ENCODE measurements at regions not wholly inside any gene's neighbourhood (a gene's known extent, or its start where the extent isn't known, plus 50 kb on each side); places are given as distances from the start of the nearest gene placed in this dataset.

- DNase-seq = no peak
- peaks cover 15% of the 10 kb centered on the region for H3K4me1 Mint-ChIP-seq (ENCODE audit: low read depth, unreplicated experiment)
- no peak overlapping the region for H3K27ac Mint-ChIP-seq (ENCODE audit: unreplicated experiment)
- TF ChIP-seq CTCF (IDR thresholded peaks at IDR 0.05; ENCODE audit: partially characterized antibody, unreplicated experiment) = no peak
- H3K36me3 Mint-ChIP-seq (ENCODE audit: unreplicated experiment) = no peaks in the 10 kb centered on the region
- H3K27me3 Mint-ChIP-seq (ENCODE audit: unreplicated experiment) = no peaks in the 10 kb centered on the region
- H3K4me3 Mint-ChIP-seq (ENCODE audit: unreplicated experiment) = no peak overlapping the region
- peaks cover 2% of the 10 kb centered on the region for H3K9me3 Mint-ChIP-seq (ENCODE audit: unreplicated experiment)
Measured at GRCh38 chr18:26711756-26712155, 153.8 kb downstream of the AQP4 start.

- Mint-ChIP-seq H3K4me3 (ENCODE audit: unreplicated experiment) (no peak overlapping the region), H3K9me3 (ENCODE audit: unreplicated experiment) (no peaks in the 10 kb centered on the region), H3K27ac (ENCODE audit: unreplicated experiment) (peak overlapping the region; percentile 45), H3K27me3 (ENCODE audit: unreplicated experiment) (no peaks in the 10 kb centered on the region), H3K4me1 (ENCODE audit: low read depth, unreplicated experiment) (peaks cover 14% of the 10 kb centered on the region), H3K36me3 (ENCODE audit: unreplicated experiment) (no peaks in the 10 kb centered on the region)
- DNase-seq = no peak
- TF ChIP-seq CTCF (IDR thresholded peaks at IDR 0.05; ENCODE audit: partially characterized antibody, unreplicated experiment) = no peak
Measured at GRCh38 chr18:26710470-26711096, 154.9 kb downstream of the AQP4 start.

GRCh38 chr18:26709897-26710296, 155.6 kb downstream of the AQP4 start:
- no peak for TF ChIP-seq CTCF (IDR thresholded peaks at IDR 0.05; ENCODE audit: partially characterized antibody, unreplicated experiment)
- Mint-ChIP-seq H3K27ac (ENCODE audit: unreplicated experiment) (peak overlapping the region; percentile 36), H3K9me3 (ENCODE audit: unreplicated experiment) (no peaks in the 10 kb centered on the region), H3K36me3 (ENCODE audit: unreplicated experiment) (no peaks in the 10 kb centered on the region), H3K27me3 (ENCODE audit: unreplicated experiment) (no peaks in the 10 kb centered on the region), H3K4me1 (ENCODE audit: low read depth, unreplicated experiment) (peaks cover 14% of the 10 kb centered on the region), H3K4me3 (ENCODE audit: unreplicated experiment) (no peak overlapping the region)
- DNase-seq = no peak

- H3K9me3 Mint-ChIP-seq (ENCODE audit: unreplicated experiment) = no peaks in the 10 kb centered on the region
- no peak for TF ChIP-seq CTCF (IDR thresholded peaks at IDR 0.05; ENCODE audit: partially characterized antibody, unreplicated experiment)
- peaks cover 14% of the 10 kb centered on the region for H3K4me1 Mint-ChIP-seq (ENCODE audit: low read depth, unreplicated experiment)
- H3K36me3 Mint-ChIP-seq (ENCODE audit: unreplicated experiment) = no peaks in the 10 kb centered on the region
- H3K27me3 Mint-ChIP-seq (ENCODE audit: unreplicated experiment) = no peaks in the 10 kb centered on the region
- peak overlapping the region; percentile 56 for H3K27ac Mint-ChIP-seq (ENCODE audit: unreplicated experiment)
- no peak overlapping the region for H3K4me3 Mint-ChIP-seq (ENCODE audit: unreplicated experiment)
- no peak for DNase-seq
Measured at GRCh38 chr18:26708806-26709716, 156.4 kb downstream of the AQP4 start.

GRCh38 chr18:26706911-26707351, 158.6 kb downstream of the AQP4 start:
- DNase-seq = no peak
- no peak for TF ChIP-seq CTCF (IDR thresholded peaks at IDR 0.05; ENCODE audit: partially characterized antibody, unreplicated experiment)
- H3K27ac Mint-ChIP-seq (ENCODE audit: unreplicated experiment) = no peak overlapping the region
- no peak overlapping the region for H3K4me3 Mint-ChIP-seq (ENCODE audit: unreplicated experiment)
- peaks cover 12% of the 10 kb centered on the region for H3K4me1 Mint-ChIP-seq (ENCODE audit: low read depth, unreplicated experiment)
- H3K27me3 Mint-ChIP-seq (ENCODE audit: unreplicated experiment) = no peaks in the 10 kb centered on the region
- H3K9me3 Mint-ChIP-seq (ENCODE audit: unreplicated experiment) = no peaks in the 10 kb centered on the region
- H3K36me3 Mint-ChIP-seq (ENCODE audit: unreplicated experiment) = no peaks in the 10 kb centered on the region

Measured in glutamatergic neuron (in vitro differentiated cells).